CD4-positive, CD25-positive, alpha-beta regulatory T cell (primary cell): ENCODE measurements at regions not wholly inside any gene's neighbourhood (a gene's known extent, or its start where the extent isn't known, plus 50 kb on each side); places are given as distances from the start of the nearest gene placed in this dataset.

Source experiments
- ATAC-seq, 2 donors: fragments of 150-1000 bp; cut with Tn5 transposase; one replicate each; pipeline ENCODE4 v1.10.0; 2021; ENCODE audit warnings: low read depth in 2 of 2, moderate number of reproducible peaks in 2 of 2, moderate library complexity in 1 of 2
- DNase-seq, 3 donors: peaks; one replicate each; pipeline versions ENCODE4 v3.0.0 to v3.0.0-alpha.2; 2012 to 2022; ENCODE audit warnings: mixed read lengths in 1 of 3
- H3K27ac ChIP-seq: one replicate; pipeline ENCODE4 v1.7.0; 2013; ENCODE audit warnings: mild to moderate bottlenecking, low read length; ENCODE audit not compliant: insufficient read depth, poor library complexity, severe bottlenecking
- H3K27me3 ChIP-seq: one replicate; pipeline ENCODE4 v1.7.0; 2013; ENCODE audit warnings: low read length; ENCODE audit not compliant: control insufficient read depth, insufficient read depth
- H3K36me3 ChIP-seq: one replicate; pipeline ENCODE4 v1.7.0; 2013; ENCODE audit warnings: mild to moderate bottlenecking, low read length, moderate library complexity; ENCODE audit not compliant: control insufficient read depth, insufficient read depth
- H3K4me1 ChIP-seq: 2 replicates; pipeline ENCODE4 v1.7.0; 2013; ENCODE audit warnings: mild to moderate bottlenecking, low read length; ENCODE audit not compliant: insufficient read depth, control insufficient read depth, poor library complexity, severe bottlenecking
- H3K4me3 ChIP-seq: one replicate; pipeline ENCODE4 v1.7.0; 2013; ENCODE audit warnings: low read depth, mild to moderate bottlenecking, low read length, moderate library complexity
- H3K9me3 ChIP-seq, 2 experiments: 1 replicate in 1 of 2; 2 replicates in 1 of 2; pipeline ENCODE4 v1.7.0; 2013; ENCODE audit warnings: low read length in 2 of 2, mild to moderate bottlenecking in 1 of 2, moderate library complexity in 1 of 2; ENCODE audit not compliant: control insufficient read depth in 2 of 2
- H3K27ac Mint-ChIP-seq, 3 donors: one replicate each; pipeline ENCODE4 v1.8.0; 2020 to 2022; ENCODE audit warnings: mild to moderate bottlenecking in 3 of 3, mixed read lengths in 3 of 3, moderate library complexity in 2 of 3
- H3K27me3 Mint-ChIP-seq: one replicate; pipeline ENCODE4 v1.8.0; 2022; ENCODE audit warnings: mild to moderate bottlenecking, mixed read lengths
- H3K36me3 Mint-ChIP-seq: one replicate; pipeline ENCODE4 v1.8.0; 2020; ENCODE audit warnings: mixed read lengths
- H3K4me1 Mint-ChIP-seq, 4 donors: one replicate each; pipeline ENCODE4 v1.8.0; 2020 to 2022; ENCODE audit warnings: mixed read lengths in 4 of 4, mild to moderate bottlenecking in 1 of 4
- H3K4me3 Mint-ChIP-seq, 4 donors: one replicate each; pipeline ENCODE4 v1.8.0; 2020 to 2022; ENCODE audit warnings: mild to moderate bottlenecking in 4 of 4, mixed read lengths in 4 of 4, moderate library complexity in 3 of 4
- H3K9me3 Mint-ChIP-seq, 7 donors: one replicate each; pipeline ENCODE4 v1.8.0; 2020 to 2022; ENCODE audit warnings: mixed read lengths in 7 of 7, mild to moderate bottlenecking in 3 of 7, moderate library complexity in 2 of 7

DNA sequence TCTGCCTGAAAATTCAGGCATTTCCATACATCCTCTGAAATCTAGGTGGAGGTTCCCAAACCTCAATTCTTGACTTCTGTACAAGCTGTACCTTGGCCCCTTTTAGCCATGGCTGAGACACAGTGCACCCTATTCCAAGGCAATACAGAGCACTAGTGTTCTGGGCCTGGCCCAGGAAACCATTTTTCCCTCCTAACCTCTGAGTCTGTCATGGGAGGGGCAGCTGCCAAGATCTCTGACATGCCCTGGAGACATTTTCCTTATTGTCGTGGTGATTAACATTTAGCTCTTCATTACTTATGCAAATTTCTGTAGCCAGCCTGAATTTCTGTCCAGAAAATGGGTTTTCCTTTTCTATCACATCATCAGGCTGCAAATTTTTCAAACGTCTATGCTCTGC lies 248.0 kb upstream of the RGS18 start:
- Histone ChIP-seq H3K4me1 (no peaks in the 10 kb centered on the region), H3K36me3 (no peaks in the 10 kb centered on the region), H3K27ac (no peak overlapping the region), H3K27me3 (no peaks in the 10 kb centered on the region), H3K9me3 (peaks cover 0 to 3% of the 10 kb centered on the region in 2 experiments), H3K4me3 (no peak overlapping the region)
- Mint-ChIP-seq H3K4me1 (no peaks in the 10 kb centered on the region), H3K27me3 (no peaks in the 10 kb centered on the region), H3K4me3 (no peak overlapping the region), H3K27ac (no peak overlapping the region), H3K36me3 (no peaks in the 10 kb centered on the region), H3K9me3 (peaks cover 0 to 21% (median 7%) of the 10 kb centered on the region in 7 donors)
- ATAC-seq (no peak), DNase-seq (no peak)

DNA sequence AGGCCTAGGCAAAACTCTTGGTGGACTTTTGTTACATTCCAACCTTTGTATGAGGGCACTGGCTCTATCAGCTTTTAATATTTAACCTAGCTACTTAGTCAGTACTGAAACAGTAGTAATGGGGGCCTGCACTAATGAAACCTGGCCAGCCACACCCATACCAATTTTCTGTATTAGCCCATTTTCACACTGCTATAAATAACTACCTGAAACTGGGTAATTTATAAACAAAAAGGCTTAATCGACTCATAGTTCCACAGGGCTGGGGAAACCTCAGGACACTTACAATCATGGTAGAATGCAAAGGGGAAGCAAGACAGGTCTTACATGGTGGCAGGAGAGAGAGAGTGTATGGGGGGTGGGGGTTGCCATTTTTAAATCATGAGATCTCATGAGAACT lies 245.7 kb upstream of the RGS18 start:
- Histone ChIP-seq H3K4me1 (no peaks in the 10 kb centered on the region), H3K9me3 (peaks cover 0 to 3% of the 10 kb centered on the region in 2 experiments), H3K4me3 (no peak overlapping the region), H3K27ac (no peak overlapping the region), H3K27me3 (no peaks in the 10 kb centered on the region), H3K36me3 (no peaks in the 10 kb centered on the region)
- Mint-ChIP-seq H3K9me3 (peaks cover 0 to 21% (median 6%) of the 10 kb centered on the region in 7 donors), H3K27me3 (no peaks in the 10 kb centered on the region), H3K4me1 (no peaks in the 10 kb centered on the region), H3K27ac (no peak overlapping the region), H3K36me3 (no peaks in the 10 kb centered on the region), H3K4me3 (no peak overlapping the region)
- DNase-seq (no peak), ATAC-seq (no peak)

DNA sequence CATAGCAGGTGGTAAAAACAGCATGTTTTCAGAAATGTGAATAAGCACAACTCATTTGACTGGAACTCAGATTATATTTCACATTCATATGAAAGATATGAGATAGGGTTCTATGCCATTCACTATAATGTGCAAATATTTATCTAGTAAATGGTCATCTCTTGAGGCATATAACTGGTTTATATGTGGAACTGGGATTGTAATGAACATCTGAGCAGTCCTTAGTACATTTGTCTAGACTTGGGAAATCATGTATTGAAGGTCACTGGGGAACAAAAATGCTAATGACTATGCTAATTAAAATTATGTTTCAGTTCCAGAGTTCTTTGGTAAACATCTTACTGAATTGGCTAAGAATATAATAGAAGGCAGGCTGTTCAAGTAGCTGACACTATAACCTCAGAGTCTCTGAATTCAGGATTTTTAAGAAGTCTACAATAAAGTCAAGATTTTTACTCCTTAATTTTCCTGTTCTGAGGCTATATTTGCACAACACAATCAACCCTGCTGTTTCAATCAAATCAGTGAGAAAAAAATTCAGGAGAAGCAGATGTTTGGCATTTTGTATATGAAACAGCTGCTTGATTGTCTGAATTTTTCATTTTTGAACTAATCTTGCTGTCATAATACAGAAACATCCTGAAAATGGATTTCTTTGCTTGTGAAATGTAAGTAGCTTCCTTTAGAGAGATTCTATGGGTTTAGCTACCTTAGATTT lies 244.8 kb upstream of the RGS18 start:
- H3K36me3 Mint-ChIP-seq, result no peaks in the 10 kb centered on the region
- H3K27ac ChIP-seq, result no peak overlapping the region
- no peak overlapping the region for H3K4me3 Mint-ChIP-seq
- ATAC-seq (no peak), DNase-seq (no peak)
- peaks cover 0 to 3% of the 10 kb centered on the region in 2 experiments for H3K9me3 ChIP-seq
- no peaks in the 10 kb centered on the region for H3K36me3 ChIP-seq
- H3K4me3 ChIP-seq, result no peak overlapping the region
- H3K27me3 ChIP-seq, result no peaks in the 10 kb centered on the region
- H3K4me1 ChIP-seq, result no peaks in the 10 kb centered on the region
- no peaks in the 10 kb centered on the region for H3K27me3 Mint-ChIP-seq
- no peaks in the 10 kb centered on the region for H3K4me1 Mint-ChIP-seq
- peaks cover 0 to 19% (median 3%) of the 10 kb centered on the region in 7 donors for H3K9me3 Mint-ChIP-seq
- H3K27ac Mint-ChIP-seq, result no peak overlapping the region

DNA sequence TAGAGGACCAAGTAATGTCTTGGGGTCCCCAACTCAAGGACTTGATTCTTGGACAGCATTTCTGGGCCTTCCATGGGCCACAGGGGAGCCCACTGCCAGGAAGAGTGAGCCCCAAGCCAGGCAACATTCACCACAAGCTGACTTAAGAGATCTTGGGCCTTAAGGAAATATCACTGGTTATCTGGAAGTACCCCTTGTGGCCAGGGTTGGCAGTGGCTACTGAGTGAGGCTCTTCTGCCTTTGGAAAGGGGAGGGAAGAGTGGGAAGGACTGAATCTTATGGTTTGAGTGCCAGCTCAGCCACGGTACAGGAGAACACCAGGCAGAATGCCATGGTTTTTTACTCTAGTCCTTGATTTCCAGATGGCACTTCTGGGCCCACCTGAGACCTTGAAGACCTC lies 228.9 kb upstream of the RGS18 start:
- ATAC-seq (no peak), DNase-seq (no peak)
- Mint-ChIP-seq H3K9me3 (peaks cover 1 to 32% (median 12%) of the 10 kb centered on the region in 7 donors), H3K4me3 (peak overlapping the region in 1 of 4 donors; percentile 78), H3K27me3 (no peaks in the 10 kb centered on the region), H3K4me1 (no peaks in the 10 kb centered on the region), H3K36me3 (no peaks in the 10 kb centered on the region), H3K27ac (no peak overlapping the region)
- no peaks in the 10 kb centered on the region for H3K36me3 ChIP-seq
- H3K27ac ChIP-seq, result no peak overlapping the region
- no peak overlapping the region for H3K4me3 ChIP-seq
- H3K9me3 ChIP-seq, result no peaks in the 10 kb centered on the region
- H3K4me1 ChIP-seq, result no peaks in the 10 kb centered on the region
- H3K27me3 ChIP-seq, result no peaks in the 10 kb centered on the region

DNA sequence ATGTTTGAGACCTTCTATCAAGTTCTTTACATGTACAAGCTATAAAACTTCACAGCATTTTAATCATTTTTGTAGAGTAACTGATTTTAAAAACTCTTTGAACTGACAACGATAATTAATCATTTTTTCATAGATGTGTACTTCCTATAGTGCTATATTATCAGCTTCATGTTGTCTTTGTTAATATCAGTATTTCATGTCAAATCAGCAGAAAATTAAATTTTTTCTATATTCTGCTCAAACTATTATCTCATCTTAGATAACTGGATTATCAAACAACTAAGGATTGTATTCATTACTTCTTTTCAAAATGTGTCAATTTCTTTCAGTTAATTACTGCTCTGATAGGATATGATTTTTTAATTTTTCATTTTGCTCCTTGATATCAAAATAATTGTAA lies 214.6 kb upstream of the RGS18 start:
- H3K4me3 ChIP-seq, result no peak overlapping the region
- no peak overlapping the region for H3K27ac Mint-ChIP-seq
- H3K9me3 Mint-ChIP-seq, result peaks cover 0 to 11% (median 5%) of the 10 kb centered on the region in 7 donors
- no peak for ATAC-seq
- H3K4me1 ChIP-seq, result no peaks in the 10 kb centered on the region
- DNase-seq, result no peak
- H3K27me3 ChIP-seq, result no peaks in the 10 kb centered on the region
- no peaks in the 10 kb centered on the region for H3K36me3 ChIP-seq
- H3K4me3 Mint-ChIP-seq, result no peak overlapping the region
- H3K27ac ChIP-seq, result no peak overlapping the region
- H3K9me3 ChIP-seq, result peaks cover 0 to 3% of the 10 kb centered on the region in 2 experiments
- H3K36me3 Mint-ChIP-seq, result no peaks in the 10 kb centered on the region
- H3K4me1 Mint-ChIP-seq, result no peaks in the 10 kb centered on the region
- no peaks in the 10 kb centered on the region for H3K27me3 Mint-ChIP-seq

DNA sequence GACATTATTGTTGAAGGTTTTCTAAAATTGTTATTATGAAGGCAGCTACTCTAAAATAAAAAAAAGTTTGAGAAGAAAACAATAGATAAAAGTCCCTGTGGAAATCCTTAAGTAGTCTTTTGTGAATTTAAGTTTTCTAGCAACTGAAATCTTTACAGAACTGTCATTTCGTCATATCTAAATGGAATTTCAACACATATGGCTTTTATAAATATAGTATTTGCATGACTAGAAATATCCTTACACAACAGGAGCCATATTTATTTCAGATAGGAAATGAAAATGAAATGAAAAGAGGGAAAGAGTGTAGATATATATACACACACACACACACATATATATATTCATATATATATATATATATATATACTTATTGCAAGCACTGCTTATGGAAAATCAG lies 204.7 kb upstream of the RGS18 start:
- H3K4me3 ChIP-seq, result no peak overlapping the region
- Mint-ChIP-seq H3K4me3 (no peak overlapping the region), H3K27ac (no peak overlapping the region), H3K36me3 (no peaks in the 10 kb centered on the region), H3K4me1 (no peaks in the 10 kb centered on the region), H3K27me3 (no peaks in the 10 kb centered on the region), H3K9me3 (peaks cover 0 to 9% (median 4%) of the 10 kb centered on the region in 7 donors)
- H3K27me3 ChIP-seq, result no peaks in the 10 kb centered on the region
- H3K27ac ChIP-seq, result no peak overlapping the region
- no peaks in the 10 kb centered on the region for H3K9me3 ChIP-seq
- H3K4me1 ChIP-seq, result no peaks in the 10 kb centered on the region
- DNase-seq (no peak), ATAC-seq (no peak)
- H3K36me3 ChIP-seq, result no peaks in the 10 kb centered on the region

DNA sequence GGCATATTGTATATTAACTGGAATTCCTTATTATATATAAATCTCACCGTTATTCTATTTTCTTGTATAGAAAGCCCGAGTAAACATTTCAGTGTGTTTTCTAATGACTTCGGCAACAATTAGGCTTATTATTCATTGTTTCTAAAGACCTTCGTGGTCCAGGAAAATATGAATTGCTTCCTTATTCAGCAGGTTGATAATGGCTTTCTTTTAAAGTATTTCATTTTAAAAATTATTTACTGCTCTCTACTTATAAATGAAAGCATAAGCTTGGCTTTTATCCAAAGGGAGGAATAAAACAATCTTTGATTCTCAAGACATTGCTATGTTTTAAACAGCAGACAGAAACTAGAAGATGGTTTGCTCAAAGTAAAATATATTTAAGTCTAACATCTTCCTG lies 198.4 kb upstream of the RGS18 start:
- Histone ChIP-seq H3K27ac (no peak overlapping the region), H3K4me3 (no peak overlapping the region), H3K4me1 (no peaks in the 10 kb centered on the region), H3K27me3 (no peaks in the 10 kb centered on the region), H3K9me3 (no peaks in the 10 kb centered on the region), H3K36me3 (no peaks in the 10 kb centered on the region)
- no peak for DNase-seq
- Mint-ChIP-seq H3K4me1 (no peaks in the 10 kb centered on the region), H3K36me3 (no peaks in the 10 kb centered on the region), H3K27ac (no peak overlapping the region), H3K4me3 (no peak overlapping the region), H3K9me3 (peaks cover 0 to 5% (median 2%) of the 10 kb centered on the region in 7 donors), H3K27me3 (no peaks in the 10 kb centered on the region)
- no peak for ATAC-seq

DNA sequence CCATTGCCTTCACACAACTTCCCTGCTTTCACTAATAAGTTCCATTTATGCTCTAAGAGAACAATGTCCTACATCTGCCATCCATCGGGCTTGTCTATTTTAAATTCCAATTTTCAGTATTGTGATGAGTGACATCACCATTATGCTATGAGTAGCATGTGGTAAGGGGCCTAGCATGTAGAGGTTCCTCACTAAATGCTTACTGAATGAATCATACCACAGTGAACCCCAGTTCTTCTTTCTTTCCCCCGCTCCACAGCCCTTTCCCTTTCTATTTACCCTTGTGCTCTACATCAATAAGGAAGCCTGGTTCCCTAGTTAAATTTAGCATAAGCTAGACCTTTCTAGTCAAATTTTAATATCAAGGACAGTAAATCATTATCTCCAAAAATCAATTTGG lies 195.0 kb upstream of the RGS18 start:
- no peaks in the 10 kb centered on the region for H3K36me3 ChIP-seq
- DNase-seq (no peak), ATAC-seq (no peak)
- no peaks in the 10 kb centered on the region for H3K27me3 ChIP-seq
- no peak overlapping the region for H3K27ac ChIP-seq
- Mint-ChIP-seq H3K36me3 (no peaks in the 10 kb centered on the region), H3K4me1 (no peaks in the 10 kb centered on the region), H3K4me3 (no peak overlapping the region), H3K9me3 (peaks cover 0 to 4% (median 2%) of the 10 kb centered on the region in 7 donors), H3K27me3 (no peaks in the 10 kb centered on the region), H3K27ac (no peak overlapping the region)
- H3K4me3 ChIP-seq, result no peak overlapping the region
- H3K9me3 ChIP-seq, result no peaks in the 10 kb centered on the region
- H3K4me1 ChIP-seq, result no peaks in the 10 kb centered on the region
